GM12892 (cell line): ENCODE measurements at regions not wholly inside any gene's neighbourhood (a gene's known extent, or its start where the extent isn't known, plus 50 kb on each side); places are given as distances from the start of the nearest gene placed in this dataset.

Source experiments
- POLR2A ChIP-seq: IDR thresholded peaks from 2 replicates; pipeline ENCODE4 v1.6.1; 2011; ENCODE audit warnings: low read depth, low read length, control low read depth
- POLR2AphosphoS5 ChIP-seq: IDR thresholded peaks from 2 replicates; pipeline ENCODE4 v1.6.1; 2011; ENCODE audit warnings: low read depth, low read length, control low read depth
- TAF1 ChIP-seq: IDR thresholded peaks from 2 replicates; pipeline ENCODE4 v1.6.1; 2011; ENCODE audit warnings: low read depth, mild to moderate bottlenecking, control low read depth, low read length, borderline replicate concordance

- TF ChIP-seq POLR2AphosphoS5, result no peak
- no peak for TF ChIP-seq TAF1
- TF ChIP-seq POLR2A, result no peak
Observed at GRCh38 chr4:41820473-41820872, 71.9 kb upstream of the PHOX2B start.
